Muscle of leg (tissue), 3 donors: ENCODE measurements at regions not wholly inside any gene's neighbourhood (a gene's known extent, or its start where the extent isn't known, plus 50 kb on each side); places are given as distances from the start of the nearest gene placed in this dataset.

Experiments used
- DNase-seq: peaks from one replicate; pipeline ENCODE4 v3.0.0; 2013
- H3K27ac ChIP-seq: one replicate; pipeline ENCODE4 v1.5.1; 2013; ENCODE audit warnings: mild to moderate bottlenecking, low read length, control low read depth
- H3K27me3 ChIP-seq: one replicate; pipeline ENCODE4 v1.6.1; 2013; ENCODE audit warnings: low read length; ENCODE audit not compliant: control insufficient read depth, insufficient read depth
- H3K36me3 ChIP-seq: one replicate; pipeline ENCODE4 v1.6.1; 2013; ENCODE audit warnings: low read length; ENCODE audit not compliant: control insufficient read depth, insufficient read depth
- H3K4me1 ChIP-seq: one replicate; pipeline ENCODE4 v1.6.1; 2013; ENCODE audit warnings: low read length; ENCODE audit not compliant: control insufficient read depth, insufficient read depth
- H3K4me3 ChIP-seq: one replicate; pipeline ENCODE4 v1.5.1; 2013; ENCODE audit warnings: low read length, control low read depth
- H3K9me3 ChIP-seq: replicated peaks from 2 replicates; pipeline ENCODE4 v1.6.1; 2013; ENCODE audit warnings: low read depth, low read length; ENCODE audit not compliant: control insufficient read depth
- WGBS: methylation state at CpG from one replicate; pipeline ENCODE4 v1.1.5; 2013; ENCODE audit warnings: missing lambda C conversion rate; ENCODE audit not compliant: insufficient coverage; 5-methylcytosine and 5-hydroxymethylcytosine counted together

DNA sequence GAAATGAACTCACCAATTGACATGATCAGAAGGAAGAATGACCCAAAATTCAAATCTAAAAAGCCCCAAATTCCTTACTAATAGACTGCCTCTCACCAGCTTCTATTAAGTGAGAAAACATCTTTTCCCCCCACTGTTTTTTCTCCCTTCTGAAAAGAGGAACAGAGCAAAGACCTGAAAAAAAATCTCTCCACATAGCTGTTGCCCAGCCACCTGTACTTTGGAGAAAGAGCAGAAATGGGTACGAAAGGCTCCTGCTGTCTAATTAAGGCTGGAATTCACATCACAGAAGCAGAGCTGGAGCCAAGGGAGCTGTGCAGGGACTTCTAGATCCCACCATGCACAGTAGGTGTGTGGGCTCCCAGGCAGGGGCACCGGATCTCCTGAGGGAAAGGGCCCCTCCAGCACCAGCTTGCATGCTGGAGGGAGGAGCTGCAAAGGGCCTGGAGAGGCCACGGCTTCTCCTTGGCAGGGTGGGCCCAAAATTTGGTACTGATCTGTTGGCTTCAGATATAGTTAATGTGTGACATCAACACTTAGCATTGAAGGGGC lies 73.2 kb upstream of the DUSP22 start:
- 72% methylated on average over 3 of the region's 3 CpGs for WGBS
- Histone ChIP-seq H3K4me1 (no peaks in the 10 kb centered on the region), H3K9me3 (no peaks in the 10 kb centered on the region), H3K27me3 (peaks cover 2% of the 10 kb centered on the region), H3K36me3 (no peaks in the 10 kb centered on the region), H3K4me3 (no peak overlapping the region), H3K27ac (no peak overlapping the region)
- DNase-seq, result no peak

DNA sequence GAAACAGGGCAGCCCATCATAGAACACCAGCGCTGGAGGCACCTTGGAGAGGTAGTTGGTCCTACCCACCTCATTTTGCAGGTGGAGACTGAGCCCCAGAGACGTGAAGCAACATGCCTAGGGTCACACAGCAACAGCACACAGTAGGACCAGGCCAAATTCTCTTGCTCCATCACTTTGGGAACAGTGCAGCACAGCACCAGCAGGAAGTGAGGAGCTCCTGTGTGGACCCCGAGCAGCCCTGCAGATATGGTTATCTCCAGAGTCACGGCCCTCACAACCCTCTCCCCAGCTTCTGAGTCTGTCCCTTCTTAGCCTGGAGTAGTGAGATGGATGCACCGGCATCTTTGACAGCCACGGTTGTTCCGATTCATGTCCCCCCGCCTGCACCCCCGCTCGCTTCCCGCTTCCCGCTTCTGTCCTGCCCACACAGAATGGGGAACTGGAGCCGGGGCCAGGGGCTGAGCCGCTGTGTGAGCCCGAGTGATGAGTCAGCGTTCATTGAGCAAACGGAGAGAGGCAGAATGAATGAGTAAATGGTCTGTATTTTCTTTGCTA lies 72.6 kb upstream of the DUSP22 start:
- 76% methylated on average over 5 of the region's 17 CpGs for WGBS
- peak; percentile 71 for DNase-seq

DNA sequence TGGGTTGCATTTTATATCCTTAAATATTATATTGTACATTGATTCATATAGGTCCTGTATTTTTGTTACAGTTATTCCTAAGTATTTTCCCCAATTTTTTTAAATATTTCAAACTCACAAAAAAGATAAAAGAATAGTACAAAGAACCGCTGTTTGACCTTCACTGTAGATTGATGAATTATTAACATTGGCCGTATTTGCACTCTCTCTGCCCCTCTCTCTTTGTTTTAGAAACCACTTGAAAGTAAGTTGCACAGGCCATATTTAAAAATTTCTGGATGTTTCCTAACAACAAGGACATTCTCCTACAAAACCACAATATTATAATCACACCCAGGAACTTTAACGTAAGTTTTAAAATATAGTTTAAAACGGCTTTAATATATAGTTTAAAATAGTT lies 72.0 kb upstream of the DUSP22 start:
- Histone ChIP-seq H3K4me3 (no peak overlapping the region), H3K4me1 (no peaks in the 10 kb centered on the region), H3K27me3 (peaks cover 2% of the 10 kb centered on the region), H3K9me3 (no peaks in the 10 kb centered on the region), H3K27ac (no peak overlapping the region), H3K36me3 (no peaks in the 10 kb centered on the region)
- no peak for DNase-seq
- WGBS, result no CpG with 5 or more reads among the region's 4 CpGs

More for the DNA sequence above, 72.6 kb upstream of the DUSP22 start:
- H3K4me3 ChIP-seq, result no peak overlapping the region
- H3K9me3 ChIP-seq, result no peaks in the 10 kb centered on the region
- no peaks in the 10 kb centered on the region for H3K4me1 ChIP-seq
- no peaks in the 10 kb centered on the region for H3K36me3 ChIP-seq
- H3K27me3 ChIP-seq, result peaks cover 2% of the 10 kb centered on the region
- no peak overlapping the region for H3K27ac ChIP-seq

DNA sequence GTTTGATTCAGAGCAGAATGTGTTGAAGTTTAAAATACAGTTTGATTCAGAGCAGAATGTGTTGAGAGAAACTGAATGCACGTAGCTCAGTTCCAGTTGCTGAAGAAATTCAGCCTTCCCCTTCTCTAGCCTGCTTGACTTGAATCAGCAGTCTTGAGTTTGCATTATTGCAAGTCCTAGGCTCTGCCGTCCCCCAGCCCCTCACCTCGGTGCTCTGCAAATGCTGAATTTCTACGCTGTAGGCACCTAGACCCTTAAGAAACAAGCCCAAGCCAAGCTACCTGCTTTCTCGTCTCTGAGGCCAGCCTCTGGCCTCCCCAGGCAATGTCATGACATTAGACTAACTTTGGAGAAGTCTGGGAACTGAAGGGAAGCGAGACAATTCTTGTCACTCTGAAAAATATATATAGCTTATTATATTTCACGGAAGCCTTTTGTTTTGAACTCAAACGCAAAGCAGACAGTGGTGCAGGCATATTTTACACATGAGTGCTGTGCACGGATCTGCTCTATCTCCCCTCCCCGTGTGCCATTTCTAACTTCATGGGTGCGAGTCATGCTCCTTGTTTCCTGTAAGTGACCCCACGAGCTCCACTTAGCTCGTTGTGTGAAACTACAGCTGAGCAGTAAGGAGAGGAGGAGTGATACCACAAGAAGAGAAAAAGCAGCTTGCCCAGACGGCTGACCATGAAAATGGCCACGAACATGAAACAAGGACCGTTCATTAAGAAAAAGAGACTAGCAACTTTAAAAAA lies 71.4 kb upstream of the DUSP22 start:
- no peak overlapping the region for H3K4me3 ChIP-seq
- DNase-seq, result no peak

DNA sequence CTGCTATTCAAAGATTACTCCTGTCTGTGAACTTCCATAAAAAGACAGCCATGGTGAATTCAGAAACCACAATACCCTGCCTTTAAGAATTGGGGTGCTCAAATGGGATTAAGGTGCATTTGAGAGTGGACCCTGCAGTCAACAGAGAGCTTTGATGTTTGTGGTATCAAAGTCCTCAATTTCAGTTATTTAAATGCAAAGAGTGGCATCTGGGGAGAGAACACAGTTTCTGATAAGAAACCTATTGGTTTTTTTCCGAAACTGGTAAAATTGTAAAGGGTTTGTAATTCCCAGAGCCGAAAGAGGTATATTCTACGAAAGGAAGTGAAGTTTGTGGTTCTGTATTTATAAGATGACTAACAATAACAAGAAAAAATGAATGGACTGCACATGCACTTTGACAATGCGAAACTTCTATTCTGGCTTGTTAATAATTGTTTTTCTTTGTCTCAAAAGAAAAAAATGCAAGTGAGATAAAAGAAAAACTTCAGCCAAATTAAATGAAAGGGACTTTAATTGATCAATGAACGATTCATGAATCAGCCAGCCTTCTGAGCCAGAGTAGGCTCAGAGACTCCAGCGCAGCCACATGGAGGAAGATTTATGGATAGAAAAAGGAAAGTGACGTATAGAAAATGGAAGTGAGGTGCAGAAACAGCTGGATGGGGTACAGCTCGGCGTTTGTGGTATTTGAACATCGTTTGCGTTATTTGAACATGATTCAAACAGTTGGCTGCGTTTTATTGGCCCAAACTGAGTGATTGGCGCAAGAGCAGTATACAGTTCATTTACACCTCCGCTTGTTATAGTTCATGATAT lies 70.5 kb upstream of the DUSP22 start:
- H3K4me1 ChIP-seq, result no peaks in the 10 kb centered on the region
- H3K4me3 ChIP-seq, result no peak overlapping the region
- no peaks in the 10 kb centered on the region for H3K36me3 ChIP-seq
- H3K27me3 ChIP-seq, result peaks cover 2% of the 10 kb centered on the region
- no peak for DNase-seq
- no peak overlapping the region for H3K27ac ChIP-seq
- 71% methylated on average over 8 of the region's 14 CpGs for WGBS
- H3K9me3 ChIP-seq, result no peaks in the 10 kb centered on the region

More for the DNA sequence above, 71.4 kb upstream of the DUSP22 start:
- Histone ChIP-seq H3K36me3 (no peaks in the 10 kb centered on the region), H3K27me3 (peaks cover 2% of the 10 kb centered on the region), H3K27ac (no peak overlapping the region), H3K9me3 (no peaks in the 10 kb centered on the region), H3K4me1 (no peaks in the 10 kb centered on the region)
- WGBS, result 49% methylated on average over 11 of the region's 16 CpGs

DNA sequence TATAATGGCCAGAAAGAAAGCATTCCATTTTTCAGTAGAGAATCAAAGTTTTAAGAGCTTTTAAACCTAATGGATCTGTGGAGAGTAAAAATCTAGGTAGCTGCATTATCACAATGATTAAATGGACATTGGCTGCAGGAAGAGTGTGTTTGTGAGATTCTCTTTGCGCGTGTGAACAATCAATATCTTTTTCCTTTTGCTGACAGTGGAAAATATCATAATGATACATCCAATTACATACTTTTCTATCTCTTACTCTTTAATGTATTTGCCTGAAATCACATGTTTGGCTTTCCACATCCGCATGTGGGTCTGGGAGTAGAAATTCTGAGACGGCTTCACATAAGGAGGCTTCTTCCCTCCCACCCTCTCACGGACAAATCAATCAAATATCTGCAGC lies 69.8 kb upstream of the DUSP22 start:
- no CpG with 5 or more reads among the region's 5 CpGs for WGBS
- peaks cover 2% of the 10 kb centered on the region for H3K27me3 ChIP-seq
- H3K4me3 ChIP-seq, result no peak overlapping the region

DNA sequence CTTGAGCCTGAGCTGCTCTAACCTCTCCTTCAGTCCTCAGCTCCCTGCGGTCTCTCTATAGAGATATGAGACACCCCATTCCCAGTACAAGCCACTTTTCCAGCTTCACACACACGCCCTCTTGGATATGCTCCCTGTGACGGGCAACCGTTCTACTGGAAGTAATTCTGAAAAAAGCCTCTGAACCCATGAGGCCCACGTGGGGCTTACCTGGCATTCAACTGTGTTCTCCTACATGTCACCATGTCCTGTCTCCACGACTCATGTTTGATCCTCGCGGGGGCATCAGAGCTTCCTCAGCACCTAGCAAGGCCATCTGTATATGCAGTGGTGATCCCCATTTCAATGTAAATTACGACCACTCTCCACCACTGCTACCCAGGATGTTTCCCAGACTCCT lies 69.2 kb upstream of the DUSP22 start:
- DNase-seq, result no peak
- Histone ChIP-seq H3K4me1 (no peaks in the 10 kb centered on the region), H3K27ac (no peak overlapping the region), H3K9me3 (no peaks in the 10 kb centered on the region), H3K36me3 (no peaks in the 10 kb centered on the region), H3K27me3 (peaks cover 2% of the 10 kb centered on the region), H3K4me3 (no peak overlapping the region)
- 56% methylated on average over 7 of the region's 9 CpGs for WGBS

More for the DNA sequence above, 69.8 kb upstream of the DUSP22 start:
- H3K36me3 ChIP-seq, result no peaks in the 10 kb centered on the region
- no peaks in the 10 kb centered on the region for H3K4me1 ChIP-seq
- no peaks in the 10 kb centered on the region for H3K9me3 ChIP-seq
- DNase-seq, result no peak
- no peak overlapping the region for H3K27ac ChIP-seq

DNA sequence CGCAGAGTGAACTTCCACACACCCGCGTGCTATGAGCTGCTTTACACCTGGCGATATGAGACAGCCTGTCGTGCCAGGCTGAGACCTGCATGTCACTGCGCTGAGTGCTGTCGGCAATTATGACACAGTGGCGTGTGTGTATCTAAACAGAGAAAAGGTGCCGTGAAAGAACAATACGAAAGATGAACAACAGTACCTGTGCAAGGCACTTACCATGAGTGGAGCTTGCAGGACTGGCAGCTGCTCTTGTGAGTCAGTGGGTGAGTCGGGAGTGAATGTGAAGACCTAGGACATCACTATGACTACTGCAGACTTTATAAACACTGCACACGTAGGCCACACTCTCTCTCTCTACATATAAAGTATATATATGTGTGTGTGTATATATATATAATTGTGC lies 68.5 kb upstream of the DUSP22 start:
- 93% methylated on average over 8 of the region's 12 CpGs for WGBS
- H3K27me3 ChIP-seq, result peaks cover 2% of the 10 kb centered on the region
- no peaks in the 10 kb centered on the region for H3K36me3 ChIP-seq
- no peaks in the 10 kb centered on the region for H3K4me1 ChIP-seq
- H3K9me3 ChIP-seq, result no peaks in the 10 kb centered on the region
- DNase-seq, result no peak
- H3K27ac ChIP-seq, result no peak overlapping the region
- H3K4me3 ChIP-seq, result no peak overlapping the region

DNA sequence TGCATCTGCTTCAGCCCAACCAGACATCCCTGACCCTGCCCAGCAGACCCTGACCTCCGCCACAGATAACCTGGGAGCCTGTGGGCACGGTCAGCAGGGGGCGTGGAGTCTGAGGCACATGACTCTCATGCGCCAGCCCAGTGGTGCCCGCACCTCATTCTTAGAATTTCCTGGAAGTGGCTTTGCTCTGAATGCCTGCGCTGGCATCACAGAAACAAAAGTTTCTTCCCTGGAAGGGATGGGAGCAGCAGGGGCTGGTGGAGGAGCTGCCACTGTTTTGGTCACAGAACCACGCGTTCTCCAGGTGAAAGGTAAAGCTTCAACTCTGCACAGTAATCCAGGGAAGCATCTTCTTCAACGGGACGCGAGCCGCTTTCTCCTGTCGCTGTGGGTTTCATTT lies 67.9 kb upstream of the DUSP22 start:
- Histone ChIP-seq H3K9me3 (no peaks in the 10 kb centered on the region), H3K36me3 (no peaks in the 10 kb centered on the region), H3K4me3 (no peak overlapping the region), H3K27ac (no peak overlapping the region), H3K27me3 (no peaks in the 10 kb centered on the region), H3K4me1 (no peaks in the 10 kb centered on the region)
- no peak for DNase-seq
- WGBS, result 95% methylated on average over 13 of the region's 13 CpGs

DNA sequence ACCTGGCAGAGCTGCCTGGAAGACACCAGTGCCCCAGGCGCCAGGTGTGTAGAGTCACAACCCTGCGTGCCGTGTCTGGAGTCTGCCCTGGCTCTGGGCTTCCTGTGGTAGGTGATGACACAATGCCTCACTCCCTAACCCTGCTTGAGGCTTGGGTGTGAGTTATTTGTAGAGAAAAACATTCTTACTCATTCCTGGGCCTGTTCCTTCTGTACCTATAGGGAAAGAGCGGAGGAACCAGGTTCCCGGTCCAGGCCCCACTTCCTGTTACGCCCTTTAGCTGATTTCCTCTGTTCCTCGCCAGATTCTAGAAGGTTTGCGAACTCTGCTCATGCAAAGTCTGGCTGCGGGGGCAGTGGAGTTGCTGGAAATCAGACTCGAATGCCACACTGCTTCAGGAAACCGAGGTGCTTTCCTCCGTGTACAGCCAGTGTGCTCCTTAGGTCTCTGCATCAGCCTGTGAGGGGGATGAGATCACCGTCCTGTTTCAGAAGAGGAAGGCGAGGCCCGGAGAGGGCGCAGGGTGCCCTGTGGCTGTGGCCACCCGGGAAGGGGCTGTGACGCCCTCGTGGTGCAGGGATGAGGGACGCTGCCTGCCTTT lies 67.1 kb upstream of the DUSP22 start:
- no peaks in the 10 kb centered on the region for H3K36me3 ChIP-seq
- no peak overlapping the region for H3K27ac ChIP-seq
- no peak overlapping the region for H3K4me3 ChIP-seq
- 72% methylated on average over 17 of the region's 20 CpGs for WGBS
- H3K9me3 ChIP-seq, result no peaks in the 10 kb centered on the region
- no peaks in the 10 kb centered on the region for H3K27me3 ChIP-seq
- no peak for DNase-seq
- H3K4me1 ChIP-seq, result no peaks in the 10 kb centered on the region
